GM18517 (cell line): ENCODE measurements at regions not wholly inside any gene's neighbourhood (a gene's known extent, or its start where the extent isn't known, plus 50 kb on each side); places are given as distances from the start of the nearest gene placed in this dataset.
"Not testable (repeated sequence)": the region's sequence is repeated elsewhere in the genome, so short reads cannot be mapped to it uniquely, and the experiment has no call there.

ENCODE experiments used
- ATAC-seq: cut with Tn5 transposase; IDR thresholded peaks from one replicate; pipeline ENCODE4 v1.9.1; 2021; ENCODE audit warnings: mild to moderate bottlenecking, moderate library complexity; ENCODE audit not compliant: unreplicated experiment

DNA sequence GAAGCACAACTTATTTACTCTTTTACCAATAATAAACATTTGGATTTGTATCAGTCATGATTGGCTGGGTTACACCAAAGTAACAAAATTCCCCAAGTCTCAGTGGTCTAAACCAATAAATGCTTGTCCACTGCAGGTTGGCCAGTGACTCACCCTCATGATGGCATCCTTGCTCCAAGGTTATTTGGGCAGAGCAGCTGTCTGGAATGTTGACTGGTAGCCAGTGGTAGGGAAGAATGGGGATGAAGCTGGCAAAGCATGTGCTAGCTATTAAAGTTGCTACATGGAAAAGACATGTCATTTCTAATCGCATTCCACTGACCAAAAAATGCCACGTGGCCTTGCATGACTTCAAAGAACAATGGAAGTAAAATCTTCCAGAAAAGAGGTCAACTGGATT, 1168.7 kb upstream of the CELF2 start:
- no peak for ATAC-seq

DNA sequence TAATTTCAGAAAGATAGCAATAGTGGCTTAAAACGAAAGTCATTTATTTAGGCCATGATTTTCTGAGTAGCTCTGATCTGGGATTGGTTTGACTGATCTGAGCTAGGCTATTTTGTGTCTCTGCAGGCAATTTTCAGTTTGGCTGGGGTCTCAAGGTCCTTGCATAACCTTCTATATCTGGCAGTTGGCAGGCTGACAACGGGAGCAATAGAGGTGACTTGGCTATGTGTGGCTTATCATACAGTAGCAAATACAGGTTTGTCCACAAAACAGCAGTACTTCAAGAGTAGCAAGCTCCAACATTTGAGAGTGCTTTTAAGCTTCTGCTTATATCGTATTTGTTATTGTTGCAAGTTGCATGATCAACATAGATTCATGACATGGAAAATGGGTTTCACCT, 1167.3 kb upstream of the CELF2 start:
- no peak for ATAC-seq

DNA sequence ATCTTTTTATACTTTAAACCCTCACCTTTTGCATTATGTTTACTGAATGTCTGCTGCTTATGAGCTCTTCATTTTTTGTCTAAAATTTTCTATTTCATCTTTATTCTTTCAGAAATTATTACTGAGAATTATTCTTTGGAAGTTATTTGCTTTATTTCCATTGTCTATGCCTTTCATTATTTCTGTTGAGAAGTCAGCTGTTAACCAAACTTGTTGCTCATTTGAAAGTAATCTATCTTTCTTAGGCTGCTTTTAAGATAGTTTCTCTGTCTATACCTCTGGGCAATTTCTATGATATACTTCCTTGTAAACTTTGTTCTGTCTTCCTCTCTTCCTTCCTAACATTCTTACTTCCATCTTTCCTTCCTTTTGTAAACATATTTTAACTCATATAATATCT, 1165.9 kb upstream of the CELF2 start:
- ATAC-seq, result no peak

DNA sequence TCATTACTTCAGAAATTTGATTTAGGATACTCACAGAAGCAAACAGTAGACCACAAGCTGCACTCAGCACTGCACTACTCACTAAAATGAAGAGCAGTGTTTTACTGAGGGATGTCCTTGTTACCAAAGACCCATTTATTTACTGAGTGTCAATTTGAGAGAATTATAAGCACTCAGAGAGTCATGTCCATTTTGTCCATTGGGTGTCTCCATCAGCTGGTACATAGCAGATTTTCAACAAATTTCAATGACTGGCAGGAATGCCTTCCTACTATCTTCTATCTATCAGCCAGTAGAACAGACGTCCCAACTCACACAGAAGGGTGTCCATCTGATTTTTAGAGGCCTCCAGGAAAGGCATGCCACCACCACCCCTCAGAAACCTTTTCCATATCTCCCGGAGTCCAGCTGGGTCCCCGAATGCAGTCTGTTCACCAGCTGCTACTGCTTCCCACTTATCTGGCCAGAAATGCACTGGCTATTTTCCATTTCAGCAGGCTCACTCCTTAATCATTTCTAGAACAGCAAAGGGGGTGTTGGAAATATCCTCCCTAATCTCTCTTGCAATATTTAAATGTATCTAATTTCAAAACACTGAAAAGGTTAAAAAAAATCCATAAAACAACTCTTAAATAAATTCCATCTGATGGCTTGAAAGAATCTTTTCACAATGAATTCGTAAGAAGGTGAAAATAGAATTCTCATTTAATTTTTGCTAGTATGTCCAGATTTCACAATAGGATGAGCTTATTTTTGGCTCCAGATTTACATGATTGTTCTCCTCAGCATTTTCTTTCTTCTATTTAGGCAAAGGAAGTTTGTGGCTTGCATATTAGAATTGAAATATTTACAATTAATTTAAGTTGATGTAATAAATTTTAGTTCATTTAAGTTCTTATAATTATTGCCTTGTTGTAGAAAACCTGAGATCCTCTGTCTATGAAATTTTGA, 1164.0 kb upstream of the CELF2 start:
- ATAC-seq, result no peak

DNA sequence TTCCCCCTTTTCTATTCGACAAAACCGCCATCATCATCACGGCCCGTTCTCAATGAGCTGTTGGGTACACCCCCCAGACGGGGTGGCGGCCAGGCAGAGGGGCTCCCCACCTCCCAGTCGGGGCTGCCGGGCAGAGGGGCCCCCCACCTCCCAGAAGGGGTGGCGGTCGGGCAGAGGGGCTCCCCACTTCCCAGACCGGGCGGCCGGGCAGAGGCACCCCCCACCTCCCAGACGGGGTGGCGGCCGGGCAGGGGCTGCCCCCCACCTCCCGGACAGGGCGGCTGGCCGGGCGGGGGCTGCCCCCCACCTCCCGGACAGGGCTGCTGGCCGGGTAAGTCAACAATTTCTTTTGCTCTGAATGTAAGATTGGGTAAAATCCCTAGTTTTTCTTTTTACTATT, 1162.2 kb upstream of the CELF2 start:
- not testable (repeated sequence) for ATAC-seq

DNA sequence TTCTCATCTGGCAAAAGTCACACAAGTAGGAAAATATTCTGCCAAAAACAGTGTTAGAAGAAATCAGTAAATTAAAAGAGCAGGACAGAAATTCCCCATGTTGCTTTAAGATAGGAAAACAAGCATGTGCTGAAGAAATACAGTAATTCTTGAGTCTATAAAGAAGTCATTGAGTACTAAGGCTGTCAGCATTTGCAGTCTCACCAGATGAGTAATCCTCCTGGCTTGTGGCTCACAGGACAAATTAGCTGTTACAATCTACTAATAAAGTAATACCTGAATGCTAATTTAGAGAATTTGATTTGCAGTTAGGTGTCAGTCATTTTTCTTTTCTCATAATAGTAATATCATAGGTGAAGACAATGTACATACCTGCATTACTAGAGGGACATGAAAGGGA, 1158.9 kb upstream of the CELF2 start:
- ATAC-seq, result no peak

DNA sequence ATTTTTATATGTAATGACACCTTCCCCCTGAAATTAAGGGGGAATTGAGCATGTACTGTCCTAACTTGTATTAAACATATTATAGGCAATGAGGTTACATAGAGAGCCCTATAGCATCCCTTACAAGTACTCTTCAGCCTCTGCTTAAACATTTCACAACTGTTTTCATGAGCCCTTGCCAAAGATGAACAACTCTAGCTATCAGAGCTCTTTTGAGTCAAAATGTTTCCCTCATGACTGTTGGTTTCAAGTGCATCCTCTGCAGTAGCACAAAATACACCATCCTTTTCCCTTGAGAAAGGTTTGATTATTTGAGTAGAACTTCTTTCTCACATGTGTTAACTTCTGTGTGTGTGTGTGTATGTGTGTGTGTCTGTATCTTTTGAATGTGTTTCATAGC, 1157.6 kb upstream of the CELF2 start:
- ATAC-seq, result no peak

DNA sequence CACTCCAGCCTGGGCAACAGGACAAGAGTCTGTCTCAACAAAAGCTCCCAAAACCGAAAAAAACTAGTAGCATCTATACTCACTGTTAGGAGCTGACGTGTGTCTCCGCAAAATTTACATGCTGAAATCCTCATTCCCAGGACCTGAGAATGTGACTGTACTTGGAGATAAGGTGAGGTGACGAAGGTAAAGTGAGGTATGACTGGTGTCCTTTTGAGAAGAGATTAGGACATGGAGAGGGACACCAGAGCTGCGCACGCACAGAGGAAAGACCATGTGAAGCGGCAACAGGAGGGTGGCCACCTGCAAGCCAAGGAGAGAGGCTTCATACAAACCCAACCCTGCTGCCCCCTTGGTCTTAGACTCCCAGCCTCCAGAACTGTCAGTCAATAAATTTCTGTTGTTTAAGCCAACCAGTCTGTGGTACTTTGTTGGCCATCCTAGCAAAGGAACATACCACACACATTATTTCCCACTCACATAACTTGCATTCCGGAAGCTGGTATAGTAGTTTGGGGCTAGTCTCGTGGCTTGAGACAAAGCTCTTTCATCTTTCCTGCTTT, 1154.0 kb upstream of the CELF2 start:
- ATAC-seq, result no peak

DNA sequence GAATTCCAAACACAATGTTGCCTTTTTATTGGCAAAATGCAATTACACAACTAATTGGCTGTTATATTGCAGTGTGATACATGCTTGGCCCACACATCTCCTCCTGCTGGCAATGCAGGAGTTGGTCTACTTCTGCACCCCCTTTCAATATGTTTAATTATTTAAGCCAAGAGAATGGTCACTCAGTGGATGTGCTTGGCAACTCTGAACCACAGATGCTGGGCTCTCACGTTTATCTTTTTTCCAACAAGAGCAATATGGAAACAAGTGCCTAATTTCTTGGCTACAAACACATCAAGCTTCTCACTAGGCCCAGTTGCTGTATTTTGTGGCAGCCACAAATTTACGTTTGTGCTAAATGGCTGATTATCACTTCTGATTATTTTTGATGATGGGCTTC, 1149.2 kb upstream of the CELF2 start:
- no peak for ATAC-seq

DNA sequence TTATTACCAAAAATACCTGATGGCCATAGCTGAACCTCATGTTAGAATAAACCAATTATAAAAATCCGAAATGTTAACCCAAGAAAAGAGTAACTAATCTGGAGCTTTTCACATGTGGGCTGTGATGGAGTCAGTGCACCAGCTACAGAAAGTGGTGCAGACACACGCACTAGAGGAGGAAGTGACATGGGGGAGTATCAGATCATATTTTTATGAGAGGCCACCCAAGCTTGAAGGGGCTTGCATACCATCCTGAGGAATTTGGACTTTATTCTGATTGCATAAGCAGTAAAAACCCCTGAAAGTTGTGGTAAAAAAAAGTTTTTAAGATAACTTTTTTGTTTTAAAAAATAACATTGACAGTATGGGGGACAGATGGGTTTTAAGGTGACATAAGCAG, 1148.5 kb upstream of the CELF2 start:
- no peak for ATAC-seq

DNA sequence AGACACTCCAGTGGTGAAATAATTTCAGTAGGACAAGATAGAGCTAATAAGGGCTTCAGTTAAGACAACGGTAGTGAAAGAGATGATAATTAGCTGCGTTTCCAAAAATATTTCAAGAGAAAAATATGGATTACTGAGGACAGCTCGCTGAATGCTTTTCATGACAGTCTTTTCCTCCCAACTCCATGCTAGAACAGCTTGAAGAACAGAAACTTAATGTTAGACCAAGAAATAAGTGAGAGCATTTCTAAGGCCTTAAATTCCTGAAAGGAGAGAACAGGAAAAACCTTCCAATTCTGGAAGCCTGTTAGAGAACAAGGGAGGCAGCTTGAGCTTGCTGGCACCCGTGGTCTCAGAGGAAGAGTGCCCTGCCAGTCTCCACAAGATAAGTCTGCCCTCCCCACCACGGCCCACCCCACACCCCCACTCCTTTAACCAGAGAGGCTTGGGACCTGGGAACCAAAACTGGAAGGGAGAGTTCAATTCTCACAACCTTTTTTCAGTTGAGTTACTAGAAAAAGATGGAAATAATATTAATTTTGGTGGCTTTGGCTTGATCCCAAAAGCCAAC, 1148.0 kb upstream of the CELF2 start:
- no peak for ATAC-seq

DNA sequence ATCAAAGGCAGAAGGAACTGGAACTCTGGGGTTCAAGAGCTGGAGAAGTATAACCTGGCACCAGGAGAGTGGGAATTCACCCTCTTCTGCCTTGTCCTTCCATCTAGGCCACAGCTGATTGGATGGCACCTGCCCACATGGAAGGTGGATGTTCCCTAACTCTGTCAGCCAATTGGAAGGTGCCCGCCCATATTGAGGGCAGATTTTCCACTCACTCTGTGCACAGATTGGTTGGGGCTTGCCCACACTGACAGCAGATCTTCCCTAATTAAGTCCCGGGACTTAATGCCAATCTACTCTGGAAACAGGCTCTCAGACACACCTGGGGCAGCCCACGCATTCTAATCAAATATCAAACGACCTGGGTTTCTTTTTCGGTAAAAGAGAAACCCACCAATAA, 1142.3 kb upstream of the CELF2 start:
- no peak for ATAC-seq

DNA sequence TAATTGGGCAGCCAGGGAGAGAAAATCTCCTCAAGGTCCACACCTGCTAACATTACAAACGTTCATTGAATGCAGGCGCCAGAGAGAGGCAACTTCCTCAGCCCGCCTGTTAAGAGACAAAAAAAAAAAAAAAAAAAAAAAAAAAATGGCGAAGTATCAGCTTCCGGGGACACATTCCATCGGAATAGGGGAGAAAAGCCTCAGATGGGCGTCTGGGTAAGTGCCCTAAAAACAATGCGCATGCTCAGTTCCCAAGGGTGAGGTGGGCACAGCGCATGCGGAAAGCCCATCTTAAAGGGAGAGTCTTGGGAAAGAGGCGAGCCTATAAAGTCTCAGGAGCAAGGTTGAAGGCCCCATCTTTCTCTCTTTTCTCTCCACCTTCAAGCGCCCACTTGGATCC, 1139.7 kb upstream of the CELF2 start:
- no peak for ATAC-seq

DNA sequence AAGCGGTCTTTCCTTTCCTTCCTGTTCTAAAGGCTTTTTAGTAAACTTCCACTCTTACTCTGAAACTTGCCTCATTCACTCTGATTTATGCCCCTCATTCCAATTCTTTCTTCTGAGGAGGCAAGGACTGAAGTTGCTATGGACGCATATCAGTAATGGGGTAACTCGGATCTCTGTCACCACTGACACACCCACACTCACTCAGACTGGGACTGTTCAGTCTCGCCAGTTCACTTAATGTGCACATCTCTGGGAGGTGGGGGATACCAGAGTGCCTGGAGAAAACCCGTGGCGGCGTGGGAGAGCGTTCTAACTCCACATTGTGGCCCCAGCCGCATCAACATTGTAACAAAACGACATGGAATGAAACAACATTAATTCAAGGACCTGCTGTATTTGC, 1139.3 kb upstream of the CELF2 start:
- ATAC-seq, result no peak

DNA sequence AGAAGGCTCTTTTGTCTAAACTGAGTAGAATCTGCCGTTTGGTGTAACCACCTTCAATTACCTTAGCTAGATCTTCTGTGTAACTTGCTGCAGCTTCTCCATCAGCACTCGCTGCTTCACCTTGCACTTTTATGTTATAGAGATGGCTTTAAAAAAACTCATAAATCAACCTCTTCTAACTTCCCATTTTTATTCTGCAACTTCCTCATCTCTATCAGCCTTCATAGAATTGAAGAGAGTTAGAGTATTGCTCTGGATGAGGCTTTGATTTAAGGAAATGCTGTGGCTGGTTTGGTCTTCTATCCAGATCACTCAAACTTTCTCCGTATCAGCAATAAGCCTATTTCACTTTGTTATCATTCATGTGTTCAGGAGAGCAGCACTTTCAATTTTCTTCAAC, 1131.9 kb upstream of the CELF2 start:
- ATAC-seq, result no peak

DNA sequence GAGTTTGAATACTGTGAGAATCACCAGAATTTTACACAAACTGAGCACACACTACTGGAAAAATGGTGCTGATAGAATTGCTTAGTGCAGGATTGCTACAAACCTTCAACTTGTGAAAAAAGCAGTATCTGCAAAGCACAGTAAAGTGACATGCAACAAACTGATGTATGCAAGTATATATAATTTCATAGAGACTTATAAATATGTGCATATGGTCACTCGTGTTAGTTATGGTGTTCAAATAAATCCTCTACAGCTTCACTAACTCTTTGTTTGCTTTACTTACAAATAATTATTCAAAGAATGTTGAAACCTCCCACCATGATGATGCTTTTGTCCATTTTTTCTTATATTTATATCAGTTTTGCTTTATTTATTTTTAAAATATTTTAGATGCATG, 1130.9 kb upstream of the CELF2 start:
- no peak for ATAC-seq

DNA sequence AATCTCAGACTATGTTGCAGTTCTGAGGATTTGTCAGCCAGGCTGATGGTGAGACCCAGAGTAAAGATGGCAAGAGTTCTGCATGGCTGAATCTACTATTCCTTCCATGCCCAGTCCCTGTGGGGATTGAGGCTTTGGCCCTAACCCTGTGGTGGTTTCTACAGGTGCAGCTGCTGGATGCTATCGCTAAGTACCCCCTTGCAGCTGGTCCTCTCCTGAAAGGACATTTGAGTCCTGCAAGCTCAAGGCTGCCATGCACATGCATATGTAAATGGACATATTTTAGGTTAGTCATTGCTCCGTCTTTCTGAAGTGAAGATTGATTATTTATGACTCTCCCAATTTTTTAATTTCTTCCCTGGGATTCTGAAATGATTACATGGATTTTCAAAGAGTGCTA, 1122.2 kb upstream of the CELF2 start:
- ATAC-seq, result no peak

DNA sequence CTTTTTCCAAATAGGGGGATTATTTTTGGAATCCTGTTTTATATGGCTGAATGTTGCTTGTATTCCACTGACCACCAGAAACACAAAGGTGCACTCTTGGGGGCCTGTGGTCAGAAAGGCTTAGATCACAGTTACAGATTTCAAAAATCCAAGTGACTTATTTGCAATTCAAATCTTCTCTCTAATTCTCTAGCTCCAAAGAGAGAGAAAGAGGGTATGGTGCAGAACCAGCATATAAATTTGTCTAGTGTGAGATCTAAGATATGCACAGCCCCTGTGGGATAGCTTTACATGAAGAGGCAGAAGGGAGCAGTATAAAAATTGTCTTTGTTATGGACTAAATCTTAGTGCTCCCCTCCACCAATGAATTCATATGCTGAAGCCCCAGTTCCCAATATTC, 1121.7 kb upstream of the CELF2 start:
- ATAC-seq, result no peak

DNA sequence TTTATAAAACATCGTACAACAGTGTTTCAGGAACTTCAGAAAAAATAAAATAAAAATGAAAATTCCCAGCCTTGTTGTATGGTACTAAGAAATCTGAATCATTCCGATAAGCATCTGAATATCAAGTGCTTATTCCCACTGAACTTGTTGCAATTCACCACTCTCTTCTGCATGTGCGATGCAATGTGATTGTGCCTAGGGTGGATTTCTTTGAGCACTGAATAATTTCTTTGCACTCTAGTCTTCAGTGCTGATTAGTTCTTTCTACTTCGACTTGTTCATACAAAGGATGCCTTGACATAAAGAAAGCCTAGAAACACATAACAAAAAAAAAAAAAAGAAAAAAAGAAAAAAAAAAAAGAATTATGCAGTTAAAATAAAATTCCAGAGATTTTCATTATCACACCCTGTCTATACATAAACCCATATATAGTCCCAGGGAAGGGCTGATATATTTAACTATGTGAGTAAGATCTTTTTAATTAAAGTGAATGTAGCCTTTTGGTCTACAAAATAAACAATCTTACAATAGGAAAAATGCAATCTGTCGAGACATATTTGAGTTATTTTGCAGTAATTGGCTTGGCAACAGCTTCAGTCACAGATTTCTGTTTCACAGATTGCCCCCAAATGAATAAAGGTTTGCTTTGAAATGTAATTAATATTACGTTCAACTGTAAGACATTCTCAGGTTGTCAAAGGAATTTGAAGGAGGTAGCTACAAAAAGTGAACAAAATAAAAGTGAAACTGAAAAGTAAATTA, 1118.9 kb upstream of the CELF2 start:
- ATAC-seq, result no peak

DNA sequence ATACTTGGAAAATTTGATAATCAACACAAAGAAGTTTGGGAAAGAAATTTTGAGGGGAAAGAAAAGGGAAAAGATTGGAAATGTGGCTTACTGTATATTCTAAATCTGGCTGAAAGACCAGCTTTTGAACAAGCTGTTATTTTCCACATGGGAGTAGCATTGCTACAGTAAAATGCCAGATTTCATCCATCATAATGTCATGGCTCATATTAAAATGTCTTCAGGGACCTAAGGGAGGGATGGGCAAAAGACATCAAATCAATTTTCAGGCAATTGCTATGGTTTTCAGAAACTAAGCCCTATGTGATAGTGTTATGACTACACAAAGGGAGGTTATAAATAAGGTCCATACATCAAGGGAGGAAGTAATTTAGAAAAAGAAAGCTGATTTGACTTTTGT, 1116.9 kb upstream of the CELF2 start:
- ATAC-seq, result no peak

DNA sequence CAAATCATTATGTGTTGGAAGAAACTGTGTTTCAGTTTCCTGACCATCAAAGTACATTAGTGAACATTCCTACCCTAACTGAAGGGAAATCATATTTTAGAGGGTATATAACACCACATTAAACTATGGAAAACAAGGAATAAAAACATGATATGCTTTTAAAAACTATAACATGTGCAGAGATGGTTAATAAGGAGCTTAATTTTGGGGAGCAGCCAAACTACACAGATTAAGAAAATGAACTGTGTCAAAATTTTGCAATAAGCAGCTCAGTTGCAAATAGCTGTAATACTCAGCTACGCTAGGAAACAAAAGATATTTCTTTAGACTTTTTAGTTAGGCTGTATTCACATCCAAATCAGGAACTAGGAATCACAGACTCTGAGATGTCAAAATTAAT, 1115.7 kb upstream of the CELF2 start:
- no peak for ATAC-seq

DNA sequence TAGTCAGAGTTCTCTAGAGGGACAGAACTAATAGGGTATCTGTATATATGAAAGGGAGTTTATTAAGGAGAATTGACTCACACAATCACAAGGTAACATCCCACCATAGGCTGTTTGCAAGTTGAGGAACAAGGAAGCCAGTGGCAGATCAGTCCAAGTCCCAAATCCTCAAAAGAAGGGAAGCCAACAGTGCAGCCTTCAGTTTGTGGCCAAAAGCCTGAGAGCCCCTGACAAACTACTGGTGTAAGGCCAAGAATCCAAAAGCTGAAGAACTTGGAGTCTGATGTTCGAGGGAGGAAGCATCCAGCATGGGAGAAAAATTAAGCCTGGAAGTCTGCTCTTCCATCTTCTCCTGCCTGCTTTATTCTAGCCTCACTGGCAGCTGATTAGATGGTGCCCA, 1107.2 kb upstream of the CELF2 start:
- no peak for ATAC-seq
